ENCODE measurements at regions not wholly inside any gene's neighbourhood (a gene's known extent, or its start where the extent isn't known, plus 50 kb on each side); places are given as distances from the start of the nearest gene placed in this dataset.

DNA sequence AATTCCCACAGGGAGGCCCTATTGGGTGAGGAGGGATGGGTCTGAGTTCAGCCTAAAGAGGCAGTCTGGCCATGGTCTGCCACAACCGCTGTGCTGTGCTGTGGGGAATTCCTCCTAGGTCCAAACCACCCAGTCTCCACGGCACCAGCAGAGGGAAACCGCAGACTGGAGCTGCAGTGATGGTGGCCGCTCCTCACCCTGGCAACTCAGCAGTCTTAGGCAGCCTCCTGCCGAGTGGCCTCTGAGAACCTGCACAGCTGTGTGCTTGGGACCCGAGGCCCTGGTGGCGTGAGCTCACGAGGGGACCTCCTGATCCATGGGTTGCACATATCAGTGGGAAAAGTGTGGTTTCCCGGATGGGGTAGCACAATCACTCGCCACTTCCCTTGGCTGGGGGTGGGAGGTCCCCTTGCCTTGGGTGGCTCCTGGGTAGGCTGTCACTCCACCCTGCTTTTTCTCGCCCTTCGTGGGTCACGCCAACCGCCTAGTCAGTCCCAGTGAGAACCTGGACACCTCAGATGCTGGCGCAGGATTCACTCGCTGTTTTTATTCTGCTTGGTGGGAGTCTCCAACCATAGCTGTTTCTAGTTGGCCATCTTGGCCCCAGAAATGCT, 242.2 kb downstream of the CDH26 start:
- Histone ChIP-seq H3K4me3 (ENCODE audit: extremely low read depth in 1 of 4, insufficient read depth in 2 of 4, low read depth in 3 of 4, low read length in 4 of 4) (no peak overlapping the region), H3K27ac (ENCODE audit: low read depth, low read length) (no peak overlapping the region), H2BK15ac (ENCODE audit: low read length) (no peak overlapping the region), H3K4me1 (replicated peaks in 1 of 4; ENCODE audit: control insufficient read depth in 3 of 4, insufficient read depth in 4 of 4, low read length in 3 of 4) (no peaks in the 10 kb centered on the region), H3K9ac (replicated peaks in 1 of 4; ENCODE audit: extremely low read depth in 1 of 4, low read depth in 3 of 4, low read length in 3 of 4) (no peak overlapping the region), H3K27me3 (replicated peaks in 1 of 4; ENCODE audit: control insufficient read depth in 3 of 4, extremely low read depth in 1 of 4, insufficient read depth in 3 of 4, low read length in 3 of 4) (no peaks in the 10 kb centered on the region), H2BK120ac (replicated peaks; ENCODE audit: low read depth, low read length) (no peak overlapping the region), H3K14ac (ENCODE audit: insufficient read length) (no peak overlapping the region), H3K79me1 (ENCODE audit: low read depth, low read length) (no peaks in the 10 kb centered on the region), H4K91ac (replicated peaks; ENCODE audit: insufficient read length, low read length) (no peak overlapping the region), H2BK12ac (ENCODE audit: low read depth, low read length) (no peak overlapping the region), H3K18ac (ENCODE audit: extremely low read depth, low read length) (no peak overlapping the region), H3K23ac (ENCODE audit: insufficient read length) (no peak overlapping the region), H3K9me3 (ENCODE audit: insufficient read depth in 2 of 2, low read depth in 1 of 2, low read length in 1 of 2) (peaks cover 0 to 4% of the 10 kb centered on the region in 2 experiments; a peak in 1 of 4 replicates), H3K4me2 (ENCODE audit: insufficient read depth in 1 of 2, low read depth in 2 of 2, low read length in 2 of 2) (no peak overlapping the region), H4K20me1 (replicated peaks in 1 of 2; ENCODE audit: control insufficient read depth in 1 of 2, insufficient read depth in 2 of 2, low read length in 2 of 2) (no peaks in the 10 kb centered on the region), H3K4ac (replicated peaks; ENCODE audit: insufficient read length, low read depth, low read length) (no peak overlapping the region), H4K5ac (ENCODE audit: insufficient read length, low read depth, low read length) (no peak overlapping the region), H2BK5ac (ENCODE audit: low read depth, low read length) (no peak overlapping the region), H3K23me2 (ENCODE audit: low read depth, low read length) (no peaks in the 10 kb centered on the region), H2AFZ (ENCODE audit: low read length) (no peak overlapping the region), H2AK5ac (ENCODE audit: low read depth, low read length) (no peak overlapping the region), H4K8ac (ENCODE audit: extremely low read depth, insufficient read depth, low read length) (peak overlapping the region; percentile 25; the same call in 1 of the 2 replicates), H3K36me3 (ENCODE audit: control insufficient read depth in 2 of 4, insufficient read depth in 4 of 4, low read length in 3 of 4) (no peaks in the 10 kb centered on the region), H3K79me2 (ENCODE audit: control insufficient read depth in 1 of 2, insufficient read depth in 2 of 2, low read length in 2 of 2) (no peaks in the 10 kb centered on the region), H3K56ac (replicated peaks; ENCODE audit: insufficient read length, low read depth, low read length) (no peak overlapping the region), H2BK20ac (ENCODE audit: low read length) (no peak overlapping the region)
- DNase-seq (ENCODE audit: low read depth in 1 of 2, low spot score in 2 of 2) (no peak), FAIRE-seq (no peak)
- ChIA-PET POLR2A (ENCODE audit: partially characterized antibody) (no interaction called here), CTCF (ENCODE audit: partially characterized antibody) (no interaction called here)
- WGBS, 2 experiments (ENCODE audit: extremely low coverage in 1 of 2, insufficient coverage in 1 of 2, insufficient read length in 1 of 2, insufficient replicate concordance in 2 of 2, low coverage in 1 of 2, low lambda C conversion rate in 2 of 2, missing lambda C conversion rate in 1 of 2) = 90% methylated on average over 16 of the region's 16 CpGs; no CpG with 5 or more reads in 1 of the 2 experiments
- TF ChIP-seq FOSL1 (IDR thresholded peaks at IDR 0.05; ENCODE audit: insufficient read depth, low read depth, low read length) (no peak), TEAD4 (IDR thresholded peaks at IDR 0.05; ENCODE audit: low read depth, low read length) (no peak), CHD1 (IDR thresholded peaks at IDR 0.05; ENCODE audit: low read depth, low read length) (no peak), RBBP5 (IDR thresholded peaks at IDR 0.05; ENCODE audit: borderline replicate concordance, low read depth, low read length) (no peak), RAD21 (IDR thresholded peaks at IDR 0.05 in 1 of 2, conservative IDR thresholded peaks at IDR 0.05 in 1 of 2; ENCODE audit: low read depth in 2 of 2, low read length in 2 of 2) (no peak), SRF (IDR thresholded peaks at IDR 0.05; ENCODE audit: low read depth, low read length) (no peak), SIX5 (IDR thresholded peaks at IDR 0.05; ENCODE audit: low read depth, low read length) (no peak), HDAC6 (IDR thresholded peaks at IDR 0.05; ENCODE audit: low read depth, low read length) (no peak), SP2 (IDR thresholded peaks at IDR 0.05; ENCODE audit: low read length) (no peak), USF2 (IDR thresholded peaks at IDR 0.05; ENCODE audit: low read length) (no peak)
- TF ChIP-seq, protein P1, sequence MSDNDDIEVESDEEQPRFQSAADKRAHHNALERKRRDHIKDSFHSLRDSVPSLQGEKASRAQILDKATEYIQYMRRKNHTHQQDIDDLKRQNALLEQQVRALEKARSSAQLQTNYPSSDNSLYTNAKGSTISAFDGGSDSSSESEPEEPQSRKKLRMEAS (IDR thresholded peaks at IDR 0.05) = no peak
- TF ChIP-seq, protein P2, sequence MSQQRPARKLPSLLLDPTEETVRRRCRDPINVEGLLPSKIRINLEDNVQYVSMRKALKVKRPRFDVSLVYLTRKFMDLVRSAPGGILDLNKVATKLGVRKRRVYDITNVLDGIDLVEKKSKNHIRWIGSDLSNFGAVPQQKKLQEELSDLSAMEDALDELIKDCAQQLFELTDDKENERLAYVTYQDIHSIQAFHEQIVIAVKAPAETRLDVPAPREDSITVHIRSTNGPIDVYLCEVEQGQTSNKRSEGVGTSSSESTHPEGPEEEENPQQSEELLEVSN (IDR thresholded peaks at IDR 0.05) = no peak

Measured in H1 (cell line).